8988T (cell line): ENCODE measurements at regions not wholly inside any gene's neighbourhood (a gene's known extent, or its start where the extent isn't known, plus 50 kb on each side); places are given as distances from the start of the nearest gene placed in this dataset.

Source experiments
- DNase-seq: peaks from one replicate; pipeline ENCODE4 v3.0.0; 2011

DNA sequence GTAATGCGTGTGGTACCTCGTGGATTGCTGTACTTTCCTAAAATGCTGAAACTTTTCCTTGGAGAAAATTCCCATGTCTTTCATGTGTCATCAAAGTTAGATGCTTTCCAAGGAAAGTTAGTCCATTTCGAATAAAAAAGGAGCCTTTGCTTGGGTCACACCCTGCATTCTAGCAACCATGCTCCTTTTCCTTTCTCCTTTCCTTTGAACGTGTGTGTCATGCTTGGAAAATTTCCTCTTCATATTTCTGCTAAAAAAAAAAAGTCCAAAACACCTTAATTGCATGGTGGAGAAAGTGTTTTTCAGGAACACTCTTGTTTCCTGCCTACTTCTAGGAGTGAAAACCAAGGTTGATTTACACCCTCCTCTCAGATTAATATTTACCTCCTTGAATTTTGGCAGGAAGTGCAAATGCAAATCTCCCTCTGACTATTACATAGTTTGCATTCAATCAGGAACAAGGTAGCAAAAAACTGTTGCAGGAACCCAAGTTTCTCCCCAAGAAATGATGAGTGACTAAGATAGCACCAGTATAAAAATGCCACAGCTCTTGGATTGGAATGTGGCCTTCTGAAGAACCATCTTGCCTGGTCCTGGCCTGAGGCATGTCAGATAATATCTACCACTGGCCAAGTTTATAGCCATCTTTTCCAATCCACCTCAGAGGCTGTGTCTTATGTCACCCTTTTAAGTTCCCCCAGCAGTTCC is 590.6 kb downstream of the QKI start:
- no peak for DNase-seq

DNA sequence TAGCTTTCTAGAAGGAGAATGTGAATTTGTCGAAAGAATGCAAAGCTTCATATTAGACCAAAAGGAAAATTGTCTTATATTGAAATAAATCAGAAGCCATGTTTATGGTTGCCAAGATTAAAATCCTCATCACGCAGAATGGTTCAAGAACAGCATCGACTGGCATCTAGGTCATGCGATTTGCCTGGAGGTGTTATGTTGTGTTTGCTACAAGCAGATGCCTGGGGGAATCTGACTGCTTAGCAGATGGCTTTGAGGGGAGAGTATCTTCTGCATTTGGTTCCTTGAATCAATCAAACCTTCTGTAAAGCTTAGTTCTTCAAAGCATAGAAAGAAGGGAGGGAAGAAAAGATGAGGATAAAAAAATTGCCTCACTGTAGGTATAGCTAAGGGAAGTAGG is 585.8 kb downstream of the QKI start:
- no peak for DNase-seq

DNA sequence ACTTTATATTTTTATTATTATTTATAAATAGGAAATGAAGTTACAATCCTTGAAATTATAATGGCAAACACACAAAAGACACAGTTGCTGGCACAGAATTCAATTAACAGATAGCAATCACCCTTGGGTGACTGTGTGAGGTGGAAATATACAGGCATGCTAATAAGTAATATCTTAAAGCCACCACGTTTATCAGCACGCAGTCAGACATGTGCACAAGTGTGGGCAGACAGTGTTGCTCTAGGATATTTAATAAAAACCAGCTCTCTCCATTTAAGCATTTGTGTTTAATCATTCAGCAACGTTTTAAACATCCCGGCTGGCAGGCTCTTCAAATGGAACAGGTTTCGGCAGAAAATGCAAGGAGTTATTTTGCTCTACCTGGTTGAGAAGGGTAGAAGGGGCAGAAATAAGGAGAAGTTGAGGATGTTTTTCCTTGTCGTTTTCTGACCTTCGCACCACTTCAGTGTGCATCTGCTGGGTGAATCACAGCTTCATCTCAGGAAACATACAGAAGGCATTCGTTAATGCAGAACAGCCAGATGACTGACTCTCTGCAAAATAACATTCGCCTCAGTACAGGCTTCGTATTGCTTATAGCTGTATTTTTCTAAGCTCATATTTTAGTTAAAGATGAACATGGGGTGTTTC is 585.1 kb downstream of the QKI start:
- DNase-seq, result no peak

DNA sequence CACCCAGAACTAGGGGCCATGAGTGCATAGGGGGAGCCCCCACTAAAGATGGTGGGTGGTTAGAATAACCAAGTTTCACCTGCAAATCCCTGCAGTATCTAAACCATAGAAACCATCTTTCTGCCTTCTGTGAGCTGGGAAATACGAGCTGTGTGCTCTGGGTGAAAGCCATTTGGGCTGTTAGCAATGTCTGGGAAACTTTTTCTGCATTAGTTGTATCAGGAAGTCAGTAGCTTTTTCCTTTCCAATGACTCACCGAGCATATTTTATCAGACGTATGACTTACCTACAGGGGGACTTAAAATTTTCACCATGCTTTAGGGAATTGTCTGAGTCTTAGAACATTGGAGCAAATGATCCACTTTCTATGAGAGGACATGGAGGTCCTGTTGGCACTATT is 584.0 kb downstream of the QKI start:
- DNase-seq, result no peak

DNA sequence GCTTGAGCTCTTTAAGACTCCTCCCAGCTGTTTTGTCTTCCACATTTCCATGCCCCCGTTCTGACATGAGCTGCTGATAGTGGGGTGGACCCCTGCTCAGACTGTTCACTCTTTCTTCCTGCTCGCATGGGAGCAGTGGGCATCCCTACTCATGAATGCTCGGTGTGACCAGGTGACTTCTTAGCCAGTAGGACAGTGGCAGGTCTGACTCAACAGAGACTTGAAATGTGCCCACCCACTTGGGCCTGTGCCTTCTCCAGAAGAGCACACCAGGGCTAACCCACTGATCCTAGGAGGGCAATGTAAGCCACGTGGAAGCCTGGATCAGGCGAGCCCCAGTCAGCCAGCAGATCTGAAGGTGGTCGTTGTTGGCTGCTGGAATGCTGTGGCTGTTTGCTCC is 582.0 kb downstream of the QKI start:
- no peak for DNase-seq

DNA sequence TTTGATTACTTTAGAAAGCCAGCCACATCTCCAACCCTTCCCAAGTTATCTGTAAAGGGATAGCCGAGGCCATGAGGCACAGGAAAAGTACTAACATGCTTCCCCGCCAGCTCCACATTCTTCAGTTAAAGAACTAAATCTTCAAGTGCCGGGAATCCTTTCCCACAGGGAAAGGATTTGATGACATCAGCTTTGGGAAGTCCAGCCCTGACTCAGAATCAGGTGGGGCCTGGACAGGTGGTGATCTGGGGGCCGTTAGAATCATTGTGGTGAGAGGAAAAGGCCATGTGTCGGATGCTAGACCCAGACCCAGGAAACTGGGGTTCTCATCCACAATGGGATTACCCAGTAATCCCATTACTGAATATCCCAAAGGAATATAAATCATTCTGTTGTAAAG is 580.0 kb downstream of the QKI start:
- DNase-seq, result no peak

DNA sequence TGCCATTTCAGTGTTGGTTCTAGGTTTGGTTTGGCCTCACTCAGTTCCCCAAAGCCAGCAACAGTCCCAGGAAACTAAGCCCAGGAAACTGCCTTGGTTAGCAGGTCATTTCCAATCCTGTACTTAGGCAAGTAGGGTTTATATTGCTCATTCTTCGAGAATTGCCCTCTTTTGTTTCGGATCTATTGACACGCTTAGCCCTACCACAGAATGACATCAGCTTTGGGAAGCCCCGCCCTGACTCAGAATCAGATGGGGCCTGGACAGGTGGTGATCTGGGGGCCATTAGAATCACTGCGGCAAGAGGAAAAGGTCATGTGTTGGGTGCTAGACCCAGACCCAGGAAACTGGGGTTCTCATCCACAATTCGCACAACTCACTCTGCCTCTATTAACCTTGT is 578.2 kb downstream of the QKI start:
- no peak for DNase-seq

DNA sequence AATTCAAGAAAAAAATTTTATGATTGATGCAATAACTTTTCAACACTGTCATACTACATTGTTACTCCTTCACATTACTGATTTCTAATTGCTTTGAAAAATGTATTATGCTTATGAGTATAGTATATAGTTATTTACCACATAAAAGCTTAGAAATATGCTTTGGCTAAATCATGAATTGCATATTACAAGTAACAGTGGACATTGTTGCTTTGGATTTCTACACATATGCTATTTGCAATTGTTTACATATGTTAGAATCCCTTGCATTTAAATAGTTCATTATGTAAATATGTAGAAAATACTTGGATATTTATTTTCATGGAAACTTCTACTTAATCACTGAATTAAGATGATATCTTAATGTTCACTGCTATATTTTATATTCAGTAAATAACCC is 577.5 kb downstream of the QKI start:
- DNase-seq, result no peak

DNA sequence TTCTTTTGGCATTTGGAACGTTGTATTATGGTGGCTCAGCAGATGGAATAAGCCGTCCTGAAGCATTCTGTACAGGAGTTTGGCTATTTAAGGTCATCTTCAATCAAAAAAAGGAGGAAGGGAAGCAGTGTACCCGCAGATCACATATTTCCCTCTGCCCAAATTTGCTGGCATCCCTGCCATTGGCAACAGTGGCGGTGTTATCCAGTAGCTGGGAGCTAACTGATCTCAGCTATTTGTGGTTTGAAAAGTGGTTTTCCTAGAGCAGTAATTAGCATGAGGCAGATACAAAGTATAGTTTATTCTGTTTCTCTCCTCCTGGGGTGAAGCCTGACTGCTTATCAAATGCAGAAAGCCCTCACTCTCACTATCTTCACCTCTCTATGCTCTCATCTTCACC is 576.8 kb downstream of the QKI start:
- no peak for DNase-seq

DNA sequence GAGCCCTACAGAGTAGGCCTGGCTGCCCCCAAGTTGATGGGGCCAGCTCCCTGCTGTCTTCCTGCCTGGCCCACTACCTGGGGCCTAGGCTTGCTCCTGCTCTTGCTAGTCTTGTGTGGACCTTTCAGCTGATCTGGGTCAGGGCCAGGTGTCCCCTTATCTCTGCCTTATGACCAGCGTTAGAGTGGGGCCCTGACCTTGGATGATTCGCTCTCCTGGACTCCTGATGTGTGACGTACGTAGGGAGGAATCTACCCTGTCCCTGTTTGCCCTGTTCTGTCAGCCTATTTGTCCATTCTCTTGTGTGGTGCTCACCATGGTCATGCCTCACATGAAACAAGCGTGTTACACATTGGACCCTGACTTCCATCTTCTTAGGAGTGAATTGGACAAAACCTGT is 571.8 kb downstream of the QKI start:
- no peak for DNase-seq

DNA sequence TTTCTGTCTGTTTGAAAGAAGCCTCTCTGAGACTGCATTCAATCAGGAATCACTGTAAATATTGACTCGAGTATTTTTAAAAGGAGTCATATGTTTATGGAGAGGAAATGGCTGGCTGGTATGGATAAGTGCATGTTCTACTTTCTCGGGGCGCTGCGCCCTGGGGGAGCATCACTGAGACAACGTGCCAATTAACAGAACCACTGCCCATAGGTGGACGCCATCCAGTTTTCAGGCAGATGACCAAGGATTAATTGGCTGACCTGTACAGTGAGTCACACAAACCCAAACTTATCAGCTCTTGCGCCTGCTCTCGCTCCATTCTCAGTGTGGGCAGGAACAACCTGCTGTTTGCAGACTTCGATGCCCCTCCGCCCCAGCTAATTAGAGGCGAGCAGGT is 571.2 kb downstream of the QKI start:
- DNase-seq, result no peak

DNA sequence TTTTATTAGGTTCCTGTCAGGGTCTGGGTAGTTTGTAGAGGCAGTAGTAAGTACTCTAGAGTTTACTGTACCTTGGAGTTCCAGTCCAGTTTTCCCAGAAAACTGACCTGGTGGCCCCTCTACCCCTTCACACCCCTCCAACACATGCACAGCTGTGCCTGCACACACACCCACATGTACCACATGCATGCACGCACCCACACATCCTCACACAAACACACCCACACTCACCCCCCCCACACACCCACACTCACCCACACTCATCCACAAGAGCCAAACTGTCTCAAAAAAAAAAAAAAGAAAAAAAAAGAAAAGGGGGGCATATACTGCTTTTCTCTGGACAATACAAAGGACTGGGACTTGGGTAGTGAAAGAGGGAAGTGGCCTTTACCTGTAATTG is 570.5 kb downstream of the QKI start:
- DNase-seq, result no peak

DNA sequence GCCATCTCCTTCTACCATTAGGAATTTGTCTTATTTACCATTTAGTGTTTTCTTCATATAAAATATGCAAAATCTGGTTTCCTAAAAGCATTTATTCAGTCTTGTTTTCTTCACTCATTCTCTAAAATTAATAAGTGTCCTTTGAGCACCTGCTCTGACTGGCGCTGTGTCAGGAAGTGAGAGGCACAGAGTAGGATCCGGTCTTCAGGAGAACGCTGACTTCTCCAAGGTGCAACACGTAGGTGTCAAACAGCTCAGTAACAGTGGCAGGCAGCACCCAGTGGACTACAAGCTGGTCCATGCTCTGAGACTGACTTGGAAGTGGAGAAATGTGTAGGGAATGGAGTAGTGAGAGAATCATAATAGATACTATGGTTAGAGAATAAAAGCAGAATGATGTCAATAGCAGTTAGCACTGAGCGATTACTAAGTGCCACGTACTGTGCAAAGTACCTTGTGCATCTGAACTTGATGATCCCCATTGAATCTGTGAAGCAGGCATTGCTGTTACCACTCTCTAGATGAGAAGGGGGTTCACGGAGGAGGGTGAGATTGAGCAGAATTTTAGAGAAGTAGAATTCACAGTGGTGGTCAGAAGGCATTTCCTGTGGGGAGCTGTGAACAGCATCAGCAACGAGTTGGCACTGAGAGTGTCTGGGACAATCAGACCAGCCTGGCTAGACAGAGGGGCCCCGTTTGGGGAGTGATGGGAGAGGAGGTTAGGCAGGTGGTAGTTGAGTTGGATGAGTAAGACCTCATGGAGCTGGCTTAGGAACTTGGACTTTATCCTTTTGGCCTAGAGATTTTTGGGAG is 569.8 kb downstream of the QKI start:
- DNase-seq, result no peak

DNA sequence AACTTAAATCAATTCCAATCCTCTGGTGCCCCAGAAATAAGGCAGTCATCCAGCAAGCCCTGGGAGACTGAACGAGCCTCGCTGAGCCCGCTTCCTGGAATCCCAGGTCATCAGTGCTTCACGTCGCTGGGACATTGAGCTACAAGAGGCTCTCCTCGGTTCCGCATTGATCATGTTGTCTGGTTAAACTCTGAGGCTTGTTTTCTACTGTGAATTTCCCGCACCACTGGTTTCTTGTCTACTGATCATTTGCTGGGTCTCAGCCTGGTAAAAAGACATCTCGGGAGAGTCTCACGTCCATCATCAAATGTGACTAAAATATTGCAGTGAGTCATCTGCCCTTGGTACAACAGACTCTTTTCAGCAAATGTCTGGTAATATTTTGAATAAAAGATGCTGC is 569.2 kb downstream of the QKI start:
- DNase-seq, result no peak

DNA sequence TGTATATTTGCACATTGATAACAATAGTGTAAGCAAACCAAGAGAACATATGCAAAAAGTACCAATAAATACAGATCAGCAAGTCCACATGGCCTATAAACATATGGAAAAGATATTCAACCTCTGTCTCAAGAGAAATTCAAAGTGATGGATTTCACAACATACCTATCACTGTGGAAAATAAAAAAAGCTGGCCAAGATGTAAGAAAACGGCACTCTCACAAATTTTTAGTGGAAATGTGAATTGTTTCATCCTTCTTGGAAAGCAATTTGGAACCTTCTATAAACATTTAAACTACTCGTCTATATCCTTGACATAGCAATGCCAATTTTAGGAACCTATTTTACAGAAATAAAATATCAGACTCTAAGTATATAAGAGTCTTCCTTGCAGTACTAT is 559.8 kb downstream of the QKI start:
- no peak for DNase-seq

DNA sequence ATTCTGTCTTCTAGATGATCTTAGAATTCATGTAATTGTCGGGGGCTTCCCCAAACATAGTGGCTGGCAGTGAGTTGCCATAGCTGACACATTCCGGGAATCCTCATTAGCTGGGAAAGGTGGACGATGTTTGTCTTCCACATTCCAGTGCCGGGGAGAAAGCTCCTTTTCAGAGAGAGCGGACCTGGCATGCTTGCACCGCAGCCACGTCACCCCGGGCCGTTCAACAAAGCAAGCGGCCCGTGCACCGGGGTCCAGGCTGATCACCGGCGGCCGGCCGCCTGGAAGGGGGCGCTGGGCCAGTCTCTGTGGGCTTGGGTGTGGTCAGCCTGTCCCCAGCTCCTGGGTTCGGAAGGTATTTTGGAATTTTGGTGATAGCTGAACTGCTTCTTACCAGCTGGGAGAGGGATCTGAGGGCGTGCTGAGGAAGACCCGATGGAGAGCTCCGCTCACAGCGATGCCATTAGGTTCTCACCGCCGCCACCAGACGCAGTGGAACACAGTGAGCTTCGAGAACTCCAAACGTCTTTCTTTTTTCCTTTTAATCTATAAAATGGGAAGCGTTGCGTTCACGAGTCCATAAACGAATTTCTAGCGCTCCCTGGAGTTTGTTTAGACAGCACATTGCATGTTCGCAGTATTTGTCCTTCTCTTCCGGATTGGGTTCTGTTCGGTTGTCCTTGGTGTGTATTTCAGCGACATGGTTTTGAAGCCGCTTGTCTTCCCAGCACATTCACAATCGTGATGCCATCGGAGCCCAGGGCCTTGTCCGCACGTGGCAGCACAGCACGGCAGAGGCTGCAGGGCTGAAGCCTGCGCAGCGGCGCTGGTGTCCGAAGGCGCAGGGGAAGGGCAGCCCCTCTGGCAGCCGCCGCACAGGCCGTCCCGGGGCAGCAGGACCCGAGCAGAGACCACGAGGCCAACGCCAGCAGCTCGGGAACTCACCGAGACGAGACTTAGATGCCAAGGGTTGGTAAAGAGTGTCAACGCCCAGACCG is 557.6 kb downstream of the QKI start:
- DNase-seq, result no peak

DNA sequence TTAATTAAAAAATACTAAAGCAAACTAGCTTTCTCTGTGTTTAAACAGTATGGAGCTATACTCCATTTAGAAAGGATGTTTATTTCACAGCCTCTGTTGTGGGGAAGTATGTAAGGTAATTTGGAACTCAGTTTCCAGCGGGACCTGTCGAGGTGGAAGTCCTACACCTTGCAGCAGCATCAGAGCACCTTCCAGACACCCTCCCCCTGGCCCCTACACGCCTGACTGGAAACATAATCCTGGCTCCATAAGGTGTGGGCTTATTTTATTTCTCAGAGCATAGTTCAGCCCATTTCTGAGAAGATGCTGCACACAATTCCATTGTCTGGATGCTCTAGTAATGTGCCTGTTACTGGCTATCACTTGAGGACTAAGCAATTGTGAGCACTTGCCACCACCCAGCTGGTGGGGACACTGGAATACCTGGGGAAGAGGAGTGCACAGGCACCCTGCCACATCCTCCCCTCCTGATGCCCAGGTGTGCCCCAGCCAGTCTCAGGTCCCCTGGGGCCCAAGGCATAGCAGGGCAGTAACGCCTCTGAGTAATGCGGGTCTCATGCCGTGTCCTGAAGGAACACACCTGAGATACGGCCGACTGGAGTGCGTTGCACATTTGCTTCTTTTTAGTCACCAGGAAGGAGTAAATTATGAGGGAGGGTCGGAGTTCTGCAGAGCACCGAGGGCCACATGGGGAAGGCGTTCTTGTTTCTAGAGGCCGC is 556.5 kb downstream of the QKI start:
- DNase-seq, result no peak

DNA sequence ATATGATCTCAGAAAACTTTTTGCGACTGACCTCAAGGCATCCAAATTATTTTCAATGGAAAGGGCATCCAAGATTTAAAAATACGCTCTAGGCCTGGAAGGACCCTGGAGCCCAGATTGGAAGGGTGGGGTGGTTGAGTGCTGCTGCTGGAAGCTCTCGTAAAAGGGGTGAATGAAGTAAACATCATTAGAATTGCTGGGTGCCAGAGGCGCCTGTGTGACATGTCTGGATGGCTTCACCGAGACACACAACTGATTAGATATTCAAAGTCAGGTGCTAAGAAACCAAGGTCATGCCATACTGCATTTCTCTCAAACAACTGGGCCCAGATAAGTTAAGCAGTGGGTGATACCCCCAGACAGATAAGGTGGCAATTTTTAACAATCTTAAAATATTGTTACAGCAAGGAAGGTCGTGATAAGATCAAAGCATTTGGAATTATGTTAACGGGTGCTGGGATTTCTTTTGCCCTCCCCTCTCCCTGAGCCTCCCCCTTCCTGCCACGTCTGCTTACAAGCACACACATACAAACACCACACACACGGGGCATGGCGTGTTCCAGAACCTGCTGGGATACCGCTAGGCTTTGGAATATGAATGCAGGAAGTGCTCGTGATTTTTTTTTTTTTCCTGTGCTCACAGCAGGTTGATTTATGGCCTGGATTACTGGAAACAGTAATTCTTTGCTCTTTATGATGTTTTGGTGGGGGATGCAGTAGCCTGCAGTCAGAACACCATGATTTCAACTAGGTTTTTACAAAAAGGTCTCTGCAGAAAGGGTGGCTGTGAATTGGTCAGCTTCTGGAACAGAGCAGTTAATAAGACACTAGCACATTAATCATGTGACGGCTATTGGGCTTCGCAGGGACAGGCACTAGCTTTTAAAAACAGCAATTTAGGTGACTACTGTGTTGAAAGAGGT is 551.2 kb downstream of the QKI start:
- DNase-seq, result no peak

DNA sequence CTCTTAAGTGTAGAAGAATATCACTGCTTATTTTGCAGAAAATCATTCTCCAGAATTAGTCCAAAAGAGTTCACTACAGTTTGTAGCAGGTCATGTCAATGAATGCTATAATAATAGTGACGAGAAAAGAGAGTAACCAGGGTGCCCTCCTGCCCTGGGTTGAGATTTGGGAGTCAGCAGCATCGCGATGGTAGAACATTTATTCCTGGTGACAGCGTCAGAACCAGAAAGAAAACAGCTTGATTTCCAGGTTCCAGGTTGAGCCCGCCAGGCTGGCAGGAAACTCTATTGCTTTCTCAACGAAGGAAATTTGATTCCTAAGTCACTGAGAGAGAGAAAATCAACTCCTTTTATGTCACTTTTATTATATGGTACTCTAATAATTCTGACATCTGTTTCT is 550.3 kb downstream of the QKI start:
- no peak for DNase-seq

DNA sequence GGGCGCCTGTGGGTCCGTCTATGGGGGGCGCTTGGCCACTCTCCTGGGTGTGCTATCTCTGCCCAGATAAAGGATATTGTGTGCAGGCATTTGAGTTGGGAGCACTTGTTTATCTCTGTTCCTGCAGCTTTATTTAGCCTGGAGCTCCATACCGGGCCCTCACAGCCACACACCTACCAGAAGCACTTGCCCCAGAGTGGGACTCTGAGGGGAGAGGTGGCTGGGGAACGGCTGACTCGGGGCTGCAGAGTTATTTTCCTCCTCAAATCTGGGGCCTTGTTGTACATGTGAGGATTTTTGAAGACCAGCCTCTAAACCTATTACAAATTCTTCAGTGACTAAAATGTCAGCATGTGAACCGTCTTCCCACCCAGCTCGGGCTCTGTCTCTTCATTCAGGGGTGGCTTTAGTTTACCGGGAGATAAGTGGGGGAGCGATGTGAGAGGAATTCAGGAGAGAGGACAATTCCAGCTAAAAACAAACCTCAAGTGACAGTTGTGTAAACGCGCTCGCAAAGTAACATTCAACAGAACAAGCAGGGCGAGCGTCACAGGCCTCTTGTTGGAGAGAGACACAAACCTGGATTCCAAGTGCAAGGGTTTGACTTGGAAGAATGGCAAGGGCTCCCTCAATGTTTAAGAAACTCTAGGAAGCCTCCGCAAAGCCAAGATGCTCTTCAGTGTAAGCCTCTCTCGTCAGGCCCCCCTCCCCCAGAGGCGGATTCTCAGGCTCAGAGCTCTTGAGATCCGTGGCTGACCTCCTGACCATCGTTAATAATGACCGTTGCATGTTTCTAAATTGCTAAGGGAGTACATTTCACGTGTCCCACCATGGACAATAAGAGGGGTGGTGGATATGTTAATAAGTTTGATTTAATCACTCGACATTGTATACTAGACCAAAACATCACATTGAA is 548.9 kb downstream of the QKI start:
- DNase-seq, result no peak
